HEK293T (cell line): ENCODE measurements at regions not wholly inside any gene's neighbourhood (a gene's known extent, or its start where the extent isn't known, plus 50 kb on each side); places are given as distances from the start of the nearest gene placed in this dataset.

ENCODE experiments used
- CTCF ChIA-PET: fragments of 350-600 bp; formaldehyde crosslinking; extraction: SDS; loops from one replicate; lab custom pipeline; 2021; ENCODE audit warnings: antibody characterized with exemption, inconsistent platforms; lab: Yijun Ruan, JAX
- POLR2A ChIA-PET: fragments of 350-600 bp; formaldehyde crosslinking; extraction: SDS; loops from one replicate; lab custom pipeline; 2020; ENCODE audit warnings: antibody characterized with exemption, inconsistent platforms; lab: Yijun Ruan, JAX
- DNase-seq: peaks from one replicate; pipeline ENCODE4 v3.0.0; 2012; ENCODE audit warnings: mixed read lengths; ENCODE audit errors: extremely low spot score
- ARNT ChIP-seq: fragments of 450-650 bp; IDR thresholded peaks from 2 replicates; pipeline ENCODE4 v1.6.1; 2017; ENCODE audit warnings: mild to moderate bottlenecking
- BHLHE40 ChIP-seq: fragments of 450-650 bp; IDR thresholded peaks from 2 replicates; pipeline ENCODE4 v1.6.1; 2016; ENCODE audit warnings: mild to moderate bottlenecking, moderate library complexity, borderline replicate concordance
- CTBP1 ChIP-seq: fragments of 450-650 bp; IDR thresholded peaks from 2 replicates; pipeline ENCODE4 v1.6.1; 2016; ENCODE audit warnings: borderline replicate concordance
- ELF4 ChIP-seq: fragments of 450-650 bp; IDR thresholded peaks from 2 replicates; pipeline ENCODE4 v1.6.1; 2017; ENCODE audit warnings: antibody characterized with exemption
- FOXA1 ChIP-seq: fragments of 450-650 bp; IDR thresholded peaks from 2 replicates; pipeline ENCODE4 v1.6.1; 2016; ENCODE audit warnings: mild to moderate bottlenecking
- FOXK2 ChIP-seq: fragments of 450-650 bp; IDR thresholded peaks from 2 replicates; pipeline ENCODE4 v1.6.1; 2016; ENCODE audit warnings: mild to moderate bottlenecking
- FOXM1 ChIP-seq: fragments of 450-650 bp; IDR thresholded peaks from 2 replicates; pipeline ENCODE4 v1.6.1; 2017; ENCODE audit warnings: mild to moderate bottlenecking, borderline replicate concordance
- HDGF ChIP-seq: fragments of 450-650 bp; IDR thresholded peaks from 2 replicates; pipeline ENCODE4 v1.6.1; 2017; ENCODE audit warnings: antibody characterized with exemption, borderline replicate concordance
- L3MBTL2 ChIP-seq: fragments of 450-650 bp; conservative IDR thresholded peaks from 2 replicates; pipeline ENCODE4 v1.6.1; 2016; ENCODE audit warnings: mild to moderate bottlenecking
- LEF1 ChIP-seq: fragments of 450-650 bp; IDR thresholded peaks from 2 replicates; pipeline ENCODE4 v1.6.1; 2017; ENCODE audit warnings: mild to moderate bottlenecking, borderline replicate concordance
- NFRKB ChIP-seq: fragments of 450-650 bp; IDR thresholded peaks from 2 replicates; pipeline ENCODE4 v1.6.1; 2016; ENCODE audit warnings: mild to moderate bottlenecking, moderate library complexity
- PKNOX1 ChIP-seq: fragments of 450-650 bp; IDR thresholded peaks from 2 replicates; pipeline ENCODE4 v1.6.1; 2016
- SP1 ChIP-seq: fragments of 450-650 bp; IDR thresholded peaks from 2 replicates; pipeline ENCODE4 v1.6.1; 2017
- SUZ12 ChIP-seq: fragments of 450-650 bp; IDR thresholded peaks from 2 replicates; pipeline ENCODE4 v1.6.1; 2016; ENCODE audit warnings: mild to moderate bottlenecking
- TARDBP ChIP-seq: fragments of 450-650 bp; IDR thresholded peaks from 2 replicates; pipeline ENCODE4 v1.6.1; 2016
- ZNF384 ChIP-seq: fragments of 450-650 bp; IDR thresholded peaks from 2 replicates; pipeline ENCODE4 v1.6.1; 2016

GRCh38 chr10:3271354-3272115 is 99.0 kb upstream of the PITRM1 start:
- no peak for DNase-seq
- ChIA-PET POLR2A (no interaction called here), CTCF (no interaction called here)
- TF ChIP-seq LEF1 (no peak), ELF4 (no peak)

GRCh38 chr10:3270577-3271316 is 98.2 kb upstream of the PITRM1 start:
- POLR2A ChIA-PET = no interaction called here
- TF ChIP-seq CTBP1 = no peak
- TF ChIP-seq SP1 = no peak
- TF ChIP-seq HDGF = no peak
- no peak for TF ChIP-seq ELF4
- no peak for TF ChIP-seq FOXM1
- no peak for TF ChIP-seq ARNT
- no peak for TF ChIP-seq TARDBP
- no peak for TF ChIP-seq PKNOX1
- TF ChIP-seq L3MBTL2 = no peak
- no peak for TF ChIP-seq SUZ12
- no peak for TF ChIP-seq ZNF384
- no peak for TF ChIP-seq NFRKB
- no peak for TF ChIP-seq FOXA1
- no peak for TF ChIP-seq LEF1
- TF ChIP-seq BHLHE40 = no peak
- no peak for TF ChIP-seq FOXK2
- DNase-seq = no peak
- CTCF ChIA-PET = no interaction called here

- no peak for DNase-seq
- TF ChIP-seq SUZ12 (no peak), FOXM1 (no peak), SP1 (no peak), HDGF (no peak), TARDBP (no peak), ARNT (no peak), FOXK2 (no peak), LEF1 (no peak), CTBP1 (no peak), ZNF384 (no peak), FOXA1 (no peak), NFRKB (no peak), ELF4 (no peak), L3MBTL2 (no peak)
- ChIA-PET CTCF (no interaction called here), POLR2A (no interaction called here)
These were observed 95.4 kb upstream of the PITRM1 start for GRCh38 chr10:3268025-3268424.

GRCh38 chr10:3265088-3265487 is 92.5 kb upstream of the PITRM1 start:
- ChIA-PET POLR2A (no interaction called here), CTCF (no interaction called here)
- no peak for TF ChIP-seq L3MBTL2
- TF ChIP-seq ARNT = no peak
- no peak for TF ChIP-seq PKNOX1
- TF ChIP-seq HDGF = no peak
- TF ChIP-seq NFRKB = no peak
- TF ChIP-seq LEF1 = no peak
- TF ChIP-seq FOXM1 = no peak
- no peak for TF ChIP-seq TARDBP
- TF ChIP-seq FOXA1 = no peak
- TF ChIP-seq SUZ12 = no peak
- no peak for TF ChIP-seq CTBP1
- no peak for TF ChIP-seq SP1
- TF ChIP-seq ZNF384 = no peak
- TF ChIP-seq FOXK2 = no peak
- TF ChIP-seq BHLHE40 = no peak
- no peak for DNase-seq

- POLR2A ChIA-PET = interaction anchor here (0.8 kb wide), 1 partner anchor 14 kb away, joined by 3 read pairs; no protein-coding TSS in a partner anchor
- CTCF ChIA-PET = no interaction called here
- TF ChIP-seq BHLHE40 = no peak
- no peak for TF ChIP-seq ARNT
- DNase-seq = no peak
These were observed 91.7 kb upstream of the PITRM1 start for GRCh38 chr10:3264161-3264761.

GRCh38 chr10:3263747-3264146 is 91.2 kb upstream of the PITRM1 start:
- TF ChIP-seq FOXK2 (no peak), ZNF384 (no peak), PKNOX1 (no peak), FOXM1 (no peak), FOXA1 (no peak), LEF1 (no peak), CTBP1 (no peak), L3MBTL2 (no peak), ARNT (no peak), HDGF (no peak), BHLHE40 (no peak), SP1 (no peak), SUZ12 (no peak), TARDBP (no peak), NFRKB (no peak), ELF4 (no peak)
- POLR2A ChIA-PET = interaction anchor here (0.8 kb wide), 1 partner anchor 13 kb away, joined by 3 read pairs; no protein-coding TSS in a partner anchor
- CTCF ChIA-PET = no interaction called here
- no peak for DNase-seq
